CD4-positive, alpha-beta T cell treated with Interleukin-4 for 1 hour (primary cell): ENCODE measurements at regions not wholly inside any gene's neighbourhood (a gene's known extent, or its start where the extent isn't known, plus 50 kb on each side); places are given as distances from the start of the nearest gene placed in this dataset.

Experiments used
- DNase-seq, 2 donors: peaks; one replicate each; pipeline ENCODE4 v3.0.0-alpha.2; 2020 to 2022

DNA sequence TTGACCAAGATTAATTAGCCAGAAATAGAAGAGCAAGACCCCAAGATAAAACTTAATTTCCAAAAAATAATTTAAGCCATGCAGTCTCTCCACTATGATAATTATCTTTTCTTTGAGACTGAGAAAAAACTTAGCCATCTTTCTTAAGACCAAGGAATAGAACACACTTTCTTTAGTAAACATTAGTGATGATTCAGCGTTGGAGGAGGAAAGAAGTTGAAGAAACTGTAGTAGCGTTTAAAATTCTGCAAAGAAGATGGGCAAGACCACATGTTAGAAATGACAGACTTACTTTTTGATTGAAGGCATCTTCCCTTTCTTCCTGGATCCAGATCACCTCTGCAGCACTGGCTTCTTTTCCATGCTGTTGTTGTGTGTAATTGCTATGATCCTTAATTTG lies 124.8 kb upstream of the RASSF8 start:
- DNase-seq = no peak

GRCh38 chr12:25835385-25835784 lies 123.1 kb upstream of the RASSF8 start:
- no peak for DNase-seq

GRCh38 chr12:25838007-25838406 lies 120.5 kb upstream of the RASSF8 start:
- no peak for DNase-seq

- DNase-seq = no peak
Observed at GRCh38 chr12:25839470-25839869, 119.0 kb upstream of the RASSF8 start.

- DNase-seq = no peak
Observed at GRCh38 chr12:25840678-25841465, 117.6 kb upstream of the RASSF8 start.

DNA sequence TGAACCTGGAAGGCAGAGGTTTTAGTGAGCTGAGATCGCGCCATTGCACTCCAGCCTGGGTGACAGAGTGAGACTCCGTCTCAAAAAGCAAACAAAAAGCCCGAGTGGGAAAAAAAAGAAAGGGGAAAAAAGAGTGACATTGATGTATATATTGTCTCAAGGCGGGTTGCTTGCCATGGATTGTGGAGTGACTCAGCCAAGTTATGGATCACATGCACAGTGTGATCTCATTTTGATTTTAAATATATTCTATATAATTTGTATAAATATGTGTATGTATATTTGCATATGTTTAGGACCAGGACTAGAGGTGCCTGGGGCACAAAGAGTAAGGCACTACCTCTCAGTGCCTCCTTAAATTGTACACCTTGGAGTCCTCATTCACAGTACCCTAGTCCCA lies 116.2 kb upstream of the RASSF8 start:
- no peak for DNase-seq

DNA sequence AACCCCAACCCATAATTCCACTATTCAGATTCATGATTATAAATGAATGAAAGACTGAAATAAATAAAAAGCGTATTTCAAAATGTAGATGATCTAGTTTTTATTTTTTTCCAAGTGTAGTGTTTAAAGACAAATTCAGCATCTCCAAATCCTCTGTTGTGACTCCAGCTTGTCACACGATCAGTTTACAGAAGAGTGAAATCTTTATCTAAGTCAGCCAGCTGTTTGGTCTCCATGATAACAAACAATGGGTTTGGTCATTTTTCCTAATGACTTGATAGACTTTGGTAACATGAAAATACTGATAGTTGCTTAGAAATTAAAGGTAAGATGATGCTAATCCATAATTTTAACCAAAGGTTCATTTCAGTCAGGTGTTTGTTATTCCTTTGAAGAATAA lies 114.5 kb upstream of the RASSF8 start:
- no peak for DNase-seq

- no peak for DNase-seq
Observed at GRCh38 chr12:25845415-25845814, 113.1 kb upstream of the RASSF8 start.

- DNase-seq = no peak
Observed at GRCh38 chr12:25852792-25853191, 105.7 kb upstream of the RASSF8 start.

DNA sequence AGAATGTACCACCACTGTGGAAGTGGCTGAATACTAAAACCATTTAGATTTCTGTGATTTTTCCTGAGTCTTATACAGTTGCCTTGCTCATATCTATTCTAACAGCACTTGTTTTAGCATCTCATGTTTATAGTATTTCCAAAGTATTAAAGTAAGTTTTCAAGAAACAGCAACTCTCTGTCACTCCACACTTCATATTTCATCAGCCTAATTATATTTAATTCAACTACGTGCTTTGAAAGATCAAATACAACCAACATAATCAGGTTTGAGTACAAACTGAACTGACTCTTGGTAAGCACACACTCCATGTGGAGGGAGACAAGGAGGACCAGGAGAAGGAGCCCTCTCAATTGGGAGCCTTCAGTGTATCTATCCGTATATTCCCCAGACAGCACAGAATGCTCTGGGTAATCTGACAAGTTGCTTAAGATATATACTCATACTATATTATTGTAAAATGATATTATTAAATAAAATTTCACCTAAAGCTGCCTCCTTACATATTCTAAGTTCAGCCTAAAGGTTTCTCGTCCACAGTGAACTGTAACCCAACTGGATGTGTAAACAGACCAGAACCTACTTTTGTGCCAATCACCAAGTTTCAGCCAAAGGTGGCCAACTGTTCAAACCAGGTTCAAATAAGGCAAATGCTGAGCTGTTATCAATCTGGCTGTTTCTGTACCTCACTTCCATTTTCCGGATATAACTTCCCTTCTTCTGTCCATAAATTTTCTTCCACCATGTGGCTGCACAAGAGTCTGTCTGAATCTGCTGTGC lies 105.0 kb upstream of the RASSF8 start:
- DNase-seq = no peak

GRCh38 chr12:25854991-25855390 lies 103.5 kb upstream of the RASSF8 start:
- no peak for DNase-seq

- DNase-seq = no peak
Observed at GRCh38 chr12:25855716-25856115, 102.8 kb upstream of the RASSF8 start.

GRCh38 chr12:25859976-25860375 lies 98.5 kb upstream of the RASSF8 start:
- peak; percentile 5 to 54 for DNase-seq

DNA sequence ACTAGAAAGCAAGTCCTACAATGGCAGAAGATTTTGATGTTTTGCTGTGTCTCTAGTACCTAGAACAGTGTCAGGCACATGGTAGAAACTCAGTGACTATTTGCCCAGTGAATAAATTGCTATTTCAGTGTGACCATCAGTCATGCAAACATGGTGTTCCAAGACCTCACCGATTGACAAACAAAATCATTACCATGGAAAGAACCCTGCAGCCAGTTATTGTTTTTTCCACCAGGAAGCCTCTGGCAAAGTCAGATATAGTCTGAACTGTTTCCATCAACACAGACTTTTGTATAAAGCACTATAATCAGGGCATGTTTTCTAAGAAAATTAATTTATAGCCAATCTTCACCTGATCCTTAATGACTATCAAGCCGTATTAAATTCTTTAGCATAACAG lies 97.3 kb upstream of the RASSF8 start:
- no peak for DNase-seq

- DNase-seq = no peak
Observed at GRCh38 chr12:25864306-25865276, 93.9 kb upstream of the RASSF8 start.

- DNase-seq = no peak
Observed at GRCh38 chr12:25866586-25867378, 91.7 kb upstream of the RASSF8 start.

GRCh38 chr12:25868193-25868592 lies 90.3 kb upstream of the RASSF8 start:
- DNase-seq = no peak

DNA sequence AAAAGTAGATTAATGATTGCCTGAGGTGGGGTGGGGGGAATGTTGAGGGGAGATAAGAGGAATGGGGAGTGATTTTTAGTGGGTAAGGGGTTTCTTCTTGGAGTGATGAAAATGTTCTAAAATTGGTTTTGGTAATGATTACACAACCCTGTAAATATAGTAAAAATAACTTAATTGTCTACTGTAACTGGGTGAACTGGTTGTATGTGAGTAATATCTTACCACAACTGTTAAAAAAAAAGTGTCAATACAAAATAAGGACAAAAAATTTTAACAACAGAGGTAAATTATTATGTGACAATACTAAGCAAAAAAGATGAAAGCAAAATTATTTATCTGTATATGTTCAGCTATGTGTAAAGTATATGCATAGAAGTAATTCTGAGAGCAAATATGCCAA lies 86.3 kb upstream of the RASSF8 start:
- no peak for DNase-seq

GRCh38 chr12:25875661-25876060 lies 82.8 kb upstream of the RASSF8 start:
- DNase-seq = no peak

GRCh38 chr12:25876383-25877045 lies 82.0 kb upstream of the RASSF8 start:
- no peak for DNase-seq

DNA sequence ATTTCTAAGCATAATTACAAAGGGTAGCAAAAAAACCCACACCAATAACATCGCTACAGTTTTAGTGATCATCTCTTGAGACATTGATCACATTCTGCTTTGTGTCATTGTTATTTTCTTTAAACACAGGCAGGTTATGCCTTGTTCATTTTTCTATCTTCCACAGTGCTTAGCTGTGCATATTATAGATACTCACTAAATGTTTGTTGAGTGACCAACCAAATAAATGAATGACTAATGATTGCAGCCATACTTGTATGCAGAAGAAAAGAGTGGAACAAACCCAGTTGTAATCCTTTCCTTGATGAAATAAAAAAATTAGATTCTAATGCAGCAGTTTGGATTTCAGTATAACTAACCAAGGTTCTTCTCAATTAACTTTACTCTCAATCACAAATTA lies 81.0 kb upstream of the RASSF8 start:
- no peak for DNase-seq

GRCh38 chr12:25882266-25882665 lies 76.2 kb upstream of the RASSF8 start:
- DNase-seq = no peak
